Common myeloid progenitor, CD34-positive (primary cell): ENCODE measurements at regions not wholly inside any gene's neighbourhood (a gene's known extent, or its start where the extent isn't known, plus 50 kb on each side); places are given as distances from the start of the nearest gene placed in this dataset.
"Not testable (repeated sequence)": the region's sequence is repeated elsewhere in the genome, so short reads cannot be mapped to it uniquely, and the experiment has no call there.

Source experiments
- CTCF ChIA-PET: fragments of 350-600 bp; sonication (Branson Sonifier 250); formaldehyde crosslinking; loops from one replicate; lab custom pipeline; 2021; ENCODE audit warnings: antibody characterized with exemption; lab: Charles Lee
- POLR2A ChIA-PET: fragments of 350-600 bp; sonication (Branson Sonifier 250); formaldehyde crosslinking; loops from one replicate; lab custom pipeline; 2021; ENCODE audit warnings: antibody characterized with exemption; lab: Charles Lee
- DNase-seq, 3 donors: peaks; one replicate each; pipeline versions ENCODE4 v3.0.0 to v3.0.0-alpha.2; 2013
- H3K27ac ChIP-seq, 2 experiments: 1 replicate in 1 of 2; 2 replicates in 1 of 2; pipeline ENCODE4 v1.7.0; 2013; ENCODE audit warnings: inconsistent platforms in 2 of 2, low read length in 2 of 2, mild to moderate bottlenecking in 2 of 2, low read depth in 1 of 2, moderate library complexity in 1 of 2; ENCODE audit not compliant: severe bottlenecking in 2 of 2, insufficient read depth in 1 of 2, poor library complexity in 1 of 2
- H3K27me3 ChIP-seq, 5 experiments: replicated peaks in 2 of 5; 1 replicate in 3 of 5; 2 replicates in 2 of 5; pipeline versions ENCODE4 v1.6.1 to v1.7.0; 2013; ENCODE audit warnings: low read length in 4 of 5, mild to moderate bottlenecking in 2 of 5, moderate library complexity in 2 of 5, inconsistent platforms in 1 of 5; ENCODE audit not compliant: insufficient read depth in 5 of 5, control insufficient read depth in 4 of 5
- H3K36me3 ChIP-seq, 4 experiments: 1 replicate in 2 of 4; 2 replicates in 2 of 4; pipeline versions ENCODE4 v1.6.1 to v1.7.0; 2013; ENCODE audit warnings: low read length in 3 of 4, control low read depth in 1 of 4, mild to moderate bottlenecking in 1 of 4; ENCODE audit not compliant: control insufficient read depth in 4 of 4, insufficient read depth in 4 of 4
- H3K4me1 ChIP-seq, 4 experiments: 1 replicate in 3 of 4; 2 replicates in 1 of 4; pipeline versions ENCODE4 v1.6.1 to v1.7.1; 2013; ENCODE audit warnings: low read length in 3 of 4, mild to moderate bottlenecking in 3 of 4, control low read depth in 1 of 4, inconsistent platforms in 1 of 4, moderate library complexity in 1 of 4; ENCODE audit not compliant: control insufficient read depth in 4 of 4, insufficient read depth in 4 of 4; ENCODE audit errors: control extremely low read depth in 1 of 4
- H3K4me3 ChIP-seq, 7 experiments: 1 replicate in 4 of 7; 2 replicates in 3 of 7; pipeline versions ENCODE4 v1.5.1 to v1.7.0; 2013; ENCODE audit warnings: mild to moderate bottlenecking in 7 of 7, low read length in 6 of 7, moderate library complexity in 6 of 7, inconsistent platforms in 2 of 7, low read depth in 2 of 7, control low read depth in 1 of 7; ENCODE audit not compliant: insufficient read depth in 4 of 7, control insufficient read depth in 1 of 7; ENCODE audit errors: extremely low read depth in 1 of 7
- H3K9me3 ChIP-seq, 5 experiments: 1 replicate in 4 of 5; 2 replicates in 1 of 5; pipeline versions ENCODE4 v1.6.1 to v1.7.1; 2013; ENCODE audit warnings: low read length in 4 of 5, mild to moderate bottlenecking in 2 of 5, inconsistent platforms in 1 of 5, low read depth in 1 of 5, moderate library complexity in 1 of 5; ENCODE audit not compliant: control insufficient read depth in 4 of 5, insufficient read depth in 2 of 5; ENCODE audit errors: control extremely low read depth in 1 of 5
- WGBS: methylation state at CpG from one replicate; pipeline ENCODE4 v1.1.5; 2013; ENCODE audit not compliant: insufficient coverage; 5-methylcytosine and 5-hydroxymethylcytosine counted together

DNA sequence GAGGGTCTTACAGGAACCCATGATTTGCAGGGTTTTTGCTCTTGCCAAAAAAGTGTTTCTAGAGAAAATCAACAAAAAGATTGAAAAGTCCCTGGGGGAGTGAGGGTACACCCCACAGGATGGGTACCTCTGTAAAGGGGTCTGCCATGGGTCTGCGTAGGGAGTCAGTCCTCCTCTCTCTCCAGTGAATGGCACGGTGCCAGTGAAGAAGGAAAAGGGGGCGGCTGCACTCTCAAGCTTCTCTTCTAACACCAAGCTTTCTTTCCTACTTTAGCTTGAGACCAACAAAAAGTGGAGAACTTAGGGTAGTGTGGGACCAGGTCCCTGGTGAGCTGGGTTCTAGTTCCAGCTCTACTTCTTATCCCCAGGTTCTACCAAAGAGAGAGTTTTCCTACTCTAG, 87.4 kb downstream of the GLUL start:
- H3K4me1 ChIP-seq = peaks cover 0 to 46% (median 31%) of the 10 kb centered on the region in 4 experiments
- no peak overlapping the region for H3K4me3 ChIP-seq
- H3K9me3 ChIP-seq = no peaks in the 10 kb centered on the region
- ChIA-PET CTCF (interaction anchor here (1.8 to 2.2 kb wide), 3 partner anchors 10 to 161 kb away, joined by 4 to 10 read pairs (median 7); no protein-coding TSS in a partner anchor), POLR2A (no interaction called here)
- no peak for DNase-seq
- no peak overlapping the region for H3K27ac ChIP-seq
- no peaks in the 10 kb centered on the region for H3K36me3 ChIP-seq
- WGBS = 50% methylated on average over 2 of the region's 3 CpGs
- no peaks in the 10 kb centered on the region for H3K27me3 ChIP-seq

- POLR2A ChIA-PET = no interaction called here
- Histone ChIP-seq H3K27ac (no peak overlapping the region), H3K4me1 (peaks cover 0 to 48% (median 34%) of the 10 kb centered on the region in 4 experiments), H3K36me3 (no peaks in the 10 kb centered on the region), H3K9me3 (no peaks in the 10 kb centered on the region), H3K4me3 (no peak overlapping the region), H3K27me3 (no peaks in the 10 kb centered on the region)
- CTCF ChIA-PET = interaction anchor here (1.8 to 2.2 kb wide), 3 partner anchors 9 to 161 kb away, joined by 4 to 10 read pairs (median 7); no protein-coding TSS in a partner anchor
- DNase-seq = peak in 2 of 3 donors; percentile 30 to 36
- WGBS = 33% methylated on average over 2 of the region's 2 CpGs
Measured at GRCh38 chr1:182303778-182304177, 87.8 kb downstream of the GLUL start.

DNA sequence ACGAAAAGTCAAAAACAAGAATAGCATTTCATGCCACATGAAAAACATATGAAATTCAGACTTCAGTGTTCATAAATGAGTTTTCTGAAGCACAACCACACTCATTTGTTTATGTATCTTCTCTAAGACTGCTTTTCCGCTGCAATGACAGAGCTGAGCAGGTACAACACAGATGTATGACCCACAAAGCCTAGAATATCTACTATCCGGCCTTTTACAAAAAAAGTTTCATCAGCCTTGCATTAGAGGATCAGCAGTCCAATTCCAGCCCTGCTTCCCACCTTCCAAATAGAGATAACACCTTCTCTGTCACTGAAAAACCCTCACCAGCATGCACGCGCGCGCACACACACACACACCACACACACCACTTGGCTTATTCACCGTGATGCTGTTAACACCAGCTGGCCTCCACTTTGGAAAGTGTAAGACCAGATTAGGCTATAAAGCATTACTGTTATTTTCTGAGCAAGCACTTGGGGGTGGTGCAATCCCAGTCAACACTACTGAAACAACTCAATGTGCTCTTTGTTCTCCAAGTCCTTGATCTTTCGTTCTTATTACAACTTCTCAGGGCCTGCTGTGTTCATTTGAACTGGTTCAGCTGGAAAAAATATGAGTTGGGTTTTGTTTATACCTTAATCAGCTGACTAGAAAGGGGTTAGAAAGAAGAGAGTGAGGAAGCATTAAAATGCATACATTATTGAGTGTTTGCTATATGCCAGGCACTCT, 90.0 kb downstream of the GLUL start:
- POLR2A ChIA-PET = interaction anchor here (0.5 kb wide), 1 partner anchor 275 kb away, joined by 3 read pairs; no protein-coding TSS in a partner anchor
- Histone ChIP-seq H3K36me3 (no peaks in the 10 kb centered on the region), H3K27ac (peak overlapping the region in 1 of 2 experiments; percentile 81), H3K27me3 (no peaks in the 10 kb centered on the region), H3K9me3 (no peaks in the 10 kb centered on the region), H3K4me1 (peaks cover 0 to 51% (median 34%) of the 10 kb centered on the region in 4 experiments), H3K4me3 (no peak overlapping the region)
- CTCF ChIA-PET = interaction anchor here (1.4 to 6.2 kb wide), 3 partner anchors 46 to 157 kb away, joined by 4 to 32 read pairs (median 5); no protein-coding TSS in a partner anchor
- DNase-seq = peak; percentile 25 to 67 (median 59)
- 96% methylated on average over 7 of the region's 9 CpGs for WGBS

GRCh38 chr1:182301026-182301436, 90.6 kb downstream of the GLUL start:
- WGBS = 60% methylated on average over 2 of the region's 8 CpGs
- CTCF ChIA-PET = interaction anchor here (1.4 to 6.2 kb wide), 3 partner anchors 46 to 157 kb away, joined by 4 to 32 read pairs (median 5); no protein-coding TSS in a partner anchor
- Histone ChIP-seq H3K4me3 (no peak overlapping the region), H3K27me3 (no peaks in the 10 kb centered on the region), H3K4me1 (peaks cover 0 to 51% (median 34%) of the 10 kb centered on the region in 4 experiments), H3K27ac (peak overlapping the region; percentile 52 to 81), H3K9me3 (no peaks in the 10 kb centered on the region), H3K36me3 (no peaks in the 10 kb centered on the region)
- POLR2A ChIA-PET = no interaction called here
- DNase-seq = peak in 2 of 3 donors; percentile 89 to 91

DNA sequence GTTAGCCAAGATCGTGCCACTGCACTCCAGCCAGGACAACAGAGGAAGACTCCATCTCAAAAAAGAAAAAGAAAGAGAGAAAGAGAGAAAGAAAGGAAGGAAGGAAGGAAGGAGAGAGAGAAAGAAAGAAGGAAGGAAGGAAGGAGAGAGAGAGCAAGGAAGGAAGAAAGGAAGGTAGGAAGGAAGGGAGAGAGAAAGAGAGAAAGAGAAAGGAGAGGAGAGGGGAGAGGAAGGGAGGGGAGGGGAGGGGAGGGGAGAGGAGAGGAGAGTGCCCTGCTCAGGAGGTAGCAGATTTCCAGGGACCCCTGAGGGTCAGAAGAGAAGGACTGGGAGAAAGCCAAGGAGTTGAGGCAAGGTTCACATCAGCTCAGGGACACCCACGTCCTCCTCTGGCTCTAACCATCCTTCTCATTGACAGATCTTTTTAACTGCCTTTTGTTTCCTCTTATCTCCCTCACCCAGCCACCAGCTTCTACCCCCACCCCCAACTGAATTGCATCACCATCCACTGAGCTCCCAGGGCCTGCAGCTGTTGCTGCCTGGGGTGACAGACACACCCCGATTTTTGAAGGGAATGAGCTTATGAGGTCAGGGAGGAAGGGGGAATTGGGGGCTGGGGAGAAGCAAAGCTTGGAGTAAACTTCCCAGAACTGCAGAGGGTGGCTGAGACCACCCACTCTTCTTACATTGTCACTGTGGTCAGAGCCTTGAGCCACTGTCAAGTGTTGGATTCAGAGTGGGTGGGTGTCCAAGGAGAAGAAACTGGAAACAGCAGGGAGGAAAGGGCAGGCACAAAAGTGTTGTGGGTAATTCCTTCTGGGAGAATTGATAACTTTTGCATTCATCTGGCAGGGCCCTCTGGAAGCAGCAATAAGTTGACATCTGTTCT, 91.6 kb downstream of the GLUL start:
- WGBS = 100% methylated on average over 1 of the region's 3 CpGs
- Histone ChIP-seq H3K9me3 (no peaks in the 10 kb centered on the region), H3K4me1 (peaks cover 0 to 51% (median 34%) of the 10 kb centered on the region in 4 experiments), H3K27me3 (no peaks in the 10 kb centered on the region), H3K36me3 (no peaks in the 10 kb centered on the region), H3K4me3 (no peak overlapping the region), H3K27ac (peak overlapping the region; percentile 52 to 81)
- POLR2A ChIA-PET = interaction anchor here (0.6 to 1.3 kb wide), 2 partner anchors 40 to 190 kb away, joined by 3 to 5 read pairs; no protein-coding TSS in a partner anchor
- CTCF ChIA-PET = interaction anchor here (0.8 to 6.2 kb wide), 5 partner anchors 29 to 156 kb away, joined by 3 to 32 read pairs (median 4); no protein-coding TSS in a partner anchor
- DNase-seq = peak; percentile 84 to 98 (median 96)

DNA sequence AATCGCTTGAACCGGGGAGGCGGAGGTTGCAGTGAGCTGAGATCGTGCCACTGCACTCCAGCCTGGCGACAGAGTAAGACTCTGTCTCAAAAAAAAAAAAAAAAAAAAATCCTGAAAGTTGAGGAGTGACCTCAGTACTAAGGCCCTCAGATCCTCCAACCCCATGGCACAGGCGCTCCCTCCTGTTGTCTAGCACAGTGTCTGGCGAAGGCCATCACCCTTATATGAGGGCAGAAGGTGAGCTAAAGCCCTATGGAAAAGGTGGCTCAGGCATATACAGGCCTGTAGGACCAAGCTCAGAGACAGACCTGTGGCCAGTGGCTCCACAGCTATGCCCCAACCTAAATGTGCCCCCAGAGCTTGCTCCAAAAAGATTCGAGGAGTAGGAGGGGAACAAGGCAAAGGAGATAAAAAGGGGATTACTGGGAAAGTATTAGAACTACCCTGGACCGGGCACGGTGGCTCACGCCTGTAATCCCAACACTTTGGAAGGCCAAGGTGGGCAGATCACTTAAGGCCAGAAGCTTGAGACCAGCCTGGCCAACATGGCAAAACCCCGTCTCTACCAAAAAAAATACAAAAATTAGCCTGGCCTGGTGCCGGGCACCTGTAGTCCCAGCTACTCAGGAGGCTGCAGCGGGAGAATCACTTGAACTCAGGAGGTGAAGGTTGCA, 92.4 kb downstream of the GLUL start:
- ChIA-PET CTCF (interaction anchor here (1.1 to 6.2 kb wide), 3 partner anchors 28 to 155 kb away, joined by 3 to 32 read pairs (median 8); no protein-coding TSS in a partner anchor), POLR2A (interaction anchor here (1.3 kb wide), 1 partner anchor 40 kb away, joined by 5 read pairs; no protein-coding TSS in a partner anchor)
- Histone ChIP-seq H3K4me1 (peaks cover 0 to 45% (median 32%) of the 10 kb centered on the region in 4 experiments), H3K27ac (peak overlapping the region; percentile 21 to 81)
- H3K9me3 ChIP-seq, H3K36me3 ChIP-seq, H3K4me3 ChIP-seq, H3K27me3 ChIP-seq, DNase-seq: not testable (repeated sequence)
- WGBS = 97% methylated on average over 13 of the region's 14 CpGs
